Coronary artery (tissue), 2 donors: ENCODE measurements at regions not wholly inside any gene's neighbourhood (a gene's known extent, or its start where the extent isn't known, plus 50 kb on each side); places are given as distances from the start of the nearest gene placed in this dataset.
"Not testable (repeated sequence)": the region's sequence is repeated elsewhere in the genome, so short reads cannot be mapped to it uniquely, and the experiment has no call there.

Experiments used
- DNase-seq: peaks from one replicate; pipeline ENCODE4 v3.0.0-alpha.2; 2017; ENCODE audit warnings: low spot score
- H3K27ac ChIP-seq, 2 donors: fragments of 200-600 bp; sonication (generic); one replicate each; pipeline ENCODE4 v1.5.1; 2016 to 2019
- H3K4me3 ChIP-seq: fragments of 200-600 bp; sonication (generic); 2 replicates; pipeline ENCODE4 v1.5.1; 2016; ENCODE audit warnings: mild to moderate bottlenecking, moderate library complexity
- TF ChIP-seq, protein P1 (sequence below): fragments of 200-600 bp; sonication (generic); IDR thresholded peaks from one replicate; pipeline ENCODE4 v1.5.1; 2019; ENCODE audit warnings: antibody characterized with exemption

- Histone ChIP-seq H3K4me3 (no peak overlapping the region), H3K27ac (no peak overlapping the region)
- TF ChIP-seq, protein P1, sequence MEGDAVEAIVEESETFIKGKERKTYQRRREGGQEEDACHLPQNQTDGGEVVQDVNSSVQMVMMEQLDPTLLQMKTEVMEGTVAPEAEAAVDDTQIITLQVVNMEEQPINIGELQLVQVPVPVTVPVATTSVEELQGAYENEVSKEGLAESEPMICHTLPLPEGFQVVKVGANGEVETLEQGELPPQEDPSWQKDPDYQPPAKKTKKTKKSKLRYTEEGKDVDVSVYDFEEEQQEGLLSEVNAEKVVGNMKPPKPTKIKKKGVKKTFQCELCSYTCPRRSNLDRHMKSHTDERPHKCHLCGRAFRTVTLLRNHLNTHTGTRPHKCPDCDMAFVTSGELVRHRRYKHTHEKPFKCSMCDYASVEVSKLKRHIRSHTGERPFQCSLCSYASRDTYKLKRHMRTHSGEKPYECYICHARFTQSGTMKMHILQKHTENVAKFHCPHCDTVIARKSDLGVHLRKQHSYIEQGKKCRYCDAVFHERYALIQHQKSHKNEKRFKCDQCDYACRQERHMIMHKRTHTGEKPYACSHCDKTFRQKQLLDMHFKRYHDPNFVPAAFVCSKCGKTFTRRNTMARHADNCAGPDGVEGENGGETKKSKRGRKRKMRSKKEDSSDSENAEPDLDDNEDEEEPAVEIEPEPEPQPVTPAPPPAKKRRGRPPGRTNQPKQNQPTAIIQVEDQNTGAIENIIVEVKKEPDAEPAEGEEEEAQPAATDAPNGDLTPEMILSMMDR, result no peak
- DNase-seq, result no peak
Measured at GRCh38 chr10:2342206-2342605, 604.9 kb upstream of the ADARB2 start.

DNA sequence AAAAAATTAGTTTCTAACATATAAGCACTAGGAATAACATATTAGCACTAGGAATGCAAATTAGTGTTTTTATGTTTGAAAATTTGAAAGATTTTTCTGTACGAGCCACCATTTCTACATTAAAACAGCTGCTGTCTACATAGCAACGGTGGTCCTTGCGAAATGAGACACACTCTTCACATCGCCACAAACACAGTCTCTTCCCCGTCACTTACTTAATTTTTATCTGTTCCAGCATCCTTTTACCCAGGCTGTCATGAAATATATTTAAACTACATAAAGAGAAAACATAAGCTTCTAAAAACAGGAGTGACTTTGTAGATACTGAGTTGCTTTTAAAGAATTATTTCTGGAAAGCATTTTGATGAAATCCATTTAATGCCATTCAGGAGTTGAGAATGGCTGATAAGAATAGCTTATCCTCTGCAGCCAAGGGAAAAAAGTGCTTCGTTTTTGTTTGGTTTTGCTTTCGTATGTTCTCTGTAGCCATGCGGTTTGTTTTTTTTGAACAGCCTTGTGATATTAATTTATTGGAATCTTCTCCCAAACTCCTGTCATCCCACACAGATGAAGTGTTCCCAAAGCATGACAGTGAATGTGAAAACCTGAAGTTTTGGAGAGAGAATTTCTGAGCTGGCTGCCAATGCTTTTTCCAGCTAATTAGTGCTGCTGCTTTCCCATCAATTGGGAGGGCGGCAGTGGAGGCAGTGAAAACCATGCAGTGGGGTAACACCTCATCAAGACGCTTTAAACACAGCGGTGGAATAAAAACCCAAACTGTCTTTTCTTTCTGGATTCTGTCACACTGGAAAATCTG lies 603.7 kb upstream of the ADARB2 start:
- Histone ChIP-seq H3K27ac (no peak overlapping the region), H3K4me3 (no peak overlapping the region)
- TF ChIP-seq, protein P1, result no peak
- DNase-seq, result no peak

- Histone ChIP-seq H3K4me3 (no peak overlapping the region), H3K27ac (no peak overlapping the region)
- no peak for DNase-seq
- TF ChIP-seq, protein P1, result no peak
Measured at GRCh38 chr10:2335626-2336025, 598.3 kb upstream of the ADARB2 start.

- TF ChIP-seq, protein P1, result no peak
- Histone ChIP-seq H3K4me3 (no peak overlapping the region), H3K27ac (no peak overlapping the region)
- DNase-seq, result no peak
Measured at GRCh38 chr10:2334575-2334974, 597.2 kb upstream of the ADARB2 start.

- TF ChIP-seq, protein P1, result no peak
Measured at GRCh38 chr10:2329082-2329481, 591.8 kb upstream of the ADARB2 start.

DNA sequence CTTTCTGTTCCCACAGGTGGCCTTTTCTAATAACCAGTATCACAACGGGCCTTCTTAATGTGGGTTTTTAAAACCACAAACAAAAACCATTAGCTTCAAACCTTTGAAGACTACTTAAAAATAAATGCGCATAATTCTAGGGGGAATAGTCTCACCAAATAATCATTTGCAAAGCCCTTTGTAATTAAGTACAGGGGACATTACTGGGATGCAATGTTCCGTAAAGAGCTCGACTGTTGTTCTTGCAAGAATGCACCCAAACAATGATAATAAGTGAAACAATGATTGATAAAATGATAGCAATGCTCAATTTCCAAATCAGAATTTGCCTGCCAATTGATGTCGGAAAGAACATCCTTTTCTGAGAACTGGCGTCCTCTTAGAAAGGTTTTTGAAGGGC lies 589.1 kb upstream of the ADARB2 start:
- no peak for DNase-seq
- Histone ChIP-seq H3K4me3 (no peak overlapping the region), H3K27ac (no peak overlapping the region)
- TF ChIP-seq, protein P1, result no peak

More at GRCh38 chr10:2329082-2329481, 591.8 kb upstream of the ADARB2 start:
- H3K4me3 ChIP-seq, result no peak overlapping the region
- DNase-seq, result no peak
- no peak overlapping the region for H3K27ac ChIP-seq

- not testable (repeated sequence) for H3K27ac ChIP-seq, H3K4me3 ChIP-seq, DNase-seq
Measured at GRCh38 chr10:2315045-2315485, 577.7 kb upstream of the ADARB2 start.
